KMS-11 (cell line): ENCODE measurements at regions not wholly inside any gene's neighbourhood (a gene's known extent, or its start where the extent isn't known, plus 50 kb on each side); places are given as distances from the start of the nearest gene placed in this dataset.

Experiments
- H2AFZ ChIP-seq: fragments of 200-600 bp; sonication (generic); 2 replicates; pipeline ENCODE4 v1.6.1; 2016; ENCODE audit warnings: antibody characterized with exemption, mixed run types, low read depth
- H3K27ac ChIP-seq: fragments of 200-600 bp; sonication (generic); 2 replicates; pipeline ENCODE4 v1.6.1; 2016; ENCODE audit warnings: mild to moderate bottlenecking, mixed run types
- H3K27me3 ChIP-seq: fragments of 200-600 bp; sonication (generic); 2 replicates; pipeline ENCODE4 v1.6.1; 2017; ENCODE audit warnings: mild to moderate bottlenecking, low read depth, mixed run types, moderate library complexity; ENCODE audit not compliant: insufficient read depth
- H3K36me3 ChIP-seq: fragments of 200-600 bp; sonication (generic); 2 replicates; pipeline ENCODE4 v1.6.1; 2017; ENCODE audit warnings: mild to moderate bottlenecking, mixed run types; ENCODE audit not compliant: insufficient read depth
- H3K4me1 ChIP-seq: fragments of 200-600 bp; sonication (generic); 2 replicates; pipeline ENCODE4 v1.6.1; 2016; ENCODE audit warnings: mild to moderate bottlenecking, low read depth, mixed run types; ENCODE audit not compliant: poor library complexity, severe bottlenecking
- H3K4me2 ChIP-seq: fragments of 200-600 bp; sonication (generic); 2 replicates; pipeline ENCODE4 v1.7.0; 2016; ENCODE audit warnings: mild to moderate bottlenecking, mixed run types
- H3K4me3 ChIP-seq: fragments of 200-600 bp; sonication (generic); IDR thresholded peaks from 2 replicates; pipeline ENCODE4 v1.6.1; 2017; ENCODE audit warnings: low read depth, low read length, mixed read lengths; ENCODE audit not compliant: insufficient read depth
- H3K79me2 ChIP-seq: fragments of 200-600 bp; sonication (generic); 2 replicates; pipeline ENCODE4 v1.6.1; 2016; ENCODE audit warnings: low read depth, mixed run types; ENCODE audit not compliant: insufficient read depth
- H3K9ac ChIP-seq: fragments of 200-600 bp; sonication (generic); 2 replicates; pipeline ENCODE4 v1.6.1; 2016; ENCODE audit warnings: mild to moderate bottlenecking, mixed run types
- H4K20me1 ChIP-seq: fragments of 200-600 bp; sonication (generic); 2 replicates; pipeline ENCODE4 v1.6.1; 2016; ENCODE audit warnings: mild to moderate bottlenecking, mixed run types; ENCODE audit not compliant: insufficient read depth
- TF ChIP-seq, protein P1 (sequence below): fragments of 200-600 bp; sonication (generic); conservative IDR thresholded peaks from 2 replicates; pipeline ENCODE4 v1.6.1; 2017; ENCODE audit warnings: low read depth, mild to moderate bottlenecking, antibody characterized with exemption, low read length, moderate library complexity, mixed read lengths

DNA sequence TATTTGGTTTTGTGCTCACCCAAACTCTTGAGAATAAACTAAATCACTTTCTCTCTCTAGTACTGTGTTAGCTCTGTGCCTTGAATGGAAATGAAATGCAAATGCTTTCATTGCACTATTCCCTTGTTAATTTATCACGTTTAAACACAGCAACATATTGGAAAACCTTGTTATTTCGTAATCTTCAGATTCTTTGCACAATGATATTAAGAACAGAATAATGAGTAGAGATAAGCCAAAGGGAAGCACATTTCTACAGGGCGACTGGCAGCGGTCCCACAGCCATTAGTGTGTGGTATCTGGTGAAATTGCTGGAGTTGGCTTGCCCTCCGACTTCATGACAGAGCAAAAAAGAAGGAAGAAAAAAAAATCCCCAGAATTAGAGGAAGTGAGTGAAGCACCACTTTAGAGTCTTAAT is 166.1 kb upstream of the E2F7 start:
- H3K4me2 ChIP-seq, result no peak overlapping the region
- no peaks in the 10 kb centered on the region for H4K20me1 ChIP-seq

DNA sequence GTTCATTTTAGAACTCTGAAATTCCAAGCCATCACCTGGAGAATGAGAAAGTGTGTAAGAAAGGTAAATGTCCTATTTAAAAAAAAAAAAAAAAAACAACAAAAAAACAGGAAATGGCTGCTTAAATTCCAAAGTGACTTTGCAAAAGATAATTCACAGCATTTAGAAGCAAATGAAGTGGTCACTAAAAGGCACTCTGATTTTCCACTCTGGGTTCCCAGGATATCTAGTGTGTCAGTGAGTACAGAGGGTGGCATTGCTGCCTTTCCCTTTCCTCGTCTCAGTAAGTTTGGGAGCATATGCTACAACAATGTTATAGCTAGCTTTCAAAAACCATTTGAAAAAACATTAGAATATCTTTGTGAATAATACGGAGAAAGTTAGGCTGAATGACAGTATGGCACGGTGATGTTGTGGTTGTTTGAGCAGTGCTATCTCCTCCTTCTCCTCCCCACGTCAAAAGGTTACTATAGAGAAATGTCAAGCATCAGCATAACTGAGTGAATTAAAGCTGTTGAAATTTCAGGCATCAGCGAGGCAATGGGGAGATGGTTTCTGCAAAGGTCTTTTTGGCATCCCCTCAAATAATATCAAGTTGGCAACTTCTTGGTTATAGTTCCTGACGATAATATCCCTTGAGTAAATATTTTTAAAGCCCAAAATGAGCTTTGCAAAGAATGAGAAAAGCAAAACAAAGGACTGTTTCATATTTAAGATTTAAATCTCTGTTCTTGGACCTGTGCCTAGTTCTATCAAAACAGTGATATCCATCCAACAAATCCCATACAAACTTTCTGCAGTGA is 164.5 kb upstream of the E2F7 start:
- H3K27me3 ChIP-seq, result no peaks in the 10 kb centered on the region
- no peak overlapping the region for H2AFZ ChIP-seq
- TF ChIP-seq, protein P1, sequence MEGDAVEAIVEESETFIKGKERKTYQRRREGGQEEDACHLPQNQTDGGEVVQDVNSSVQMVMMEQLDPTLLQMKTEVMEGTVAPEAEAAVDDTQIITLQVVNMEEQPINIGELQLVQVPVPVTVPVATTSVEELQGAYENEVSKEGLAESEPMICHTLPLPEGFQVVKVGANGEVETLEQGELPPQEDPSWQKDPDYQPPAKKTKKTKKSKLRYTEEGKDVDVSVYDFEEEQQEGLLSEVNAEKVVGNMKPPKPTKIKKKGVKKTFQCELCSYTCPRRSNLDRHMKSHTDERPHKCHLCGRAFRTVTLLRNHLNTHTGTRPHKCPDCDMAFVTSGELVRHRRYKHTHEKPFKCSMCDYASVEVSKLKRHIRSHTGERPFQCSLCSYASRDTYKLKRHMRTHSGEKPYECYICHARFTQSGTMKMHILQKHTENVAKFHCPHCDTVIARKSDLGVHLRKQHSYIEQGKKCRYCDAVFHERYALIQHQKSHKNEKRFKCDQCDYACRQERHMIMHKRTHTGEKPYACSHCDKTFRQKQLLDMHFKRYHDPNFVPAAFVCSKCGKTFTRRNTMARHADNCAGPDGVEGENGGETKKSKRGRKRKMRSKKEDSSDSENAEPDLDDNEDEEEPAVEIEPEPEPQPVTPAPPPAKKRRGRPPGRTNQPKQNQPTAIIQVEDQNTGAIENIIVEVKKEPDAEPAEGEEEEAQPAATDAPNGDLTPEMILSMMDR, result no peak
- no peak overlapping the region for H3K9ac ChIP-seq
- no peaks in the 10 kb centered on the region for H3K36me3 ChIP-seq
- H3K4me2 ChIP-seq, result no peak overlapping the region
- no peaks in the 10 kb centered on the region for H3K79me2 ChIP-seq
- no peaks in the 10 kb centered on the region for H4K20me1 ChIP-seq
- no peak overlapping the region for H3K4me3 ChIP-seq
- no peak overlapping the region for H3K27ac ChIP-seq
- H3K4me1 ChIP-seq, result no peaks in the 10 kb centered on the region

More for the DNA sequence above, 166.1 kb upstream of the E2F7 start:
- no peak overlapping the region for H3K9ac ChIP-seq
- H2AFZ ChIP-seq, result no peak overlapping the region
- no peaks in the 10 kb centered on the region for H3K27me3 ChIP-seq
- no peaks in the 10 kb centered on the region for H3K79me2 ChIP-seq
- H3K27ac ChIP-seq, result no peak overlapping the region
- no peaks in the 10 kb centered on the region for H3K4me1 ChIP-seq
- TF ChIP-seq, protein P1, result no peak
- H3K4me3 ChIP-seq, result no peak overlapping the region
- no peaks in the 10 kb centered on the region for H3K36me3 ChIP-seq

DNA sequence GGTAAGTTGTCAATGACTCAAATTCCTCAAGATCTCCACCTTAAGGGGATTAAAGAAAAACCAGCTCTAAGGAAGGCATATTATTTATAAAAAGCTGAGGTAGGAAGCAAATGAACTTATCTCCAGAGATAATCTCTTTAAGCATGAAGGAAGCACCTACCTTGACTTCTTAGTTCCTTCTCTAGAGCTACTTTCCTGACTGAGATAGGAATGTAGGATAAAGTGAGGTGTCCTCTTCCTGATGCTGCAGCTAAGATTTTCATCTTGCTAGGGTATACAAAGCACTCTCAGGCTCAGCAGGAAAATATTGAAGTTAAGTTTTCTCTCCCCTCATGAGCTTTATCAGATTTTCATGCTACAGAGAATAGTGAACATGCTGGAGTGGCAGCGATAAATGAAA is 163.0 kb upstream of the E2F7 start:
- Histone ChIP-seq H4K20me1 (no peaks in the 10 kb centered on the region), H3K9ac (no peak overlapping the region), H3K4me3 (no peak overlapping the region), H3K36me3 (no peaks in the 10 kb centered on the region), H3K27ac (no peak overlapping the region), H3K27me3 (no peaks in the 10 kb centered on the region), H3K79me2 (no peaks in the 10 kb centered on the region), H2AFZ (no peak overlapping the region), H3K4me1 (no peaks in the 10 kb centered on the region), H3K4me2 (no peak overlapping the region)
- TF ChIP-seq, protein P1, result no peak

DNA sequence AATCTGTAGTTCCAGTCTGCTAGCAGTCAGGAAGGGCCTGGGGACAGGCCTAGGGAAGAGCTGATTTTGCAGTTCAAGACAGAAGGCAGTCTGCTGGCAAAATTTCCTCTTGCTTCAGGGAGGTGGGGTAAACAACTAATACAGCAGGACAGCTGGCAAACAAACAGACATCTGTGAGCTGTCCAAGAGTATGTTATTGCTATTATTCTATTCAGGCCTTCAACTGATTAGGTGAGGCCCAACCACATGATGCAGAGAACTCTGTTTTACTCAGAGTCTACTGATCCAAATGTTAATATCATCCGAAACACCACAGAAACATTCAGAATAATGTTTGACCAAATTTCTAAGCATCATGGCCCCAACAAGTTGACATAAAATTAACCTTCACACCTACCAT is 161.0 kb upstream of the E2F7 start:
- H3K9ac ChIP-seq, result no peak overlapping the region
- H3K27ac ChIP-seq, result no peak overlapping the region
- TF ChIP-seq, protein P1, result no peak
- no peaks in the 10 kb centered on the region for H3K4me1 ChIP-seq
- H3K27me3 ChIP-seq, result no peaks in the 10 kb centered on the region
- no peak overlapping the region for H3K4me3 ChIP-seq
- no peaks in the 10 kb centered on the region for H3K36me3 ChIP-seq
- no peaks in the 10 kb centered on the region for H4K20me1 ChIP-seq
- no peaks in the 10 kb centered on the region for H3K79me2 ChIP-seq
- H3K4me2 ChIP-seq, result no peak overlapping the region
- H2AFZ ChIP-seq, result no peak overlapping the region
